ENCODE measurements at regions not wholly inside any gene's neighbourhood (a gene's known extent, or its start where the extent isn't known, plus 50 kb on each side); places are given as distances from the start of the nearest gene placed in this dataset.
"Not testable (repeated sequence)": the region's sequence is repeated elsewhere in the genome, so short reads cannot be mapped to it uniquely, and the experiment has no call there.

DNA sequence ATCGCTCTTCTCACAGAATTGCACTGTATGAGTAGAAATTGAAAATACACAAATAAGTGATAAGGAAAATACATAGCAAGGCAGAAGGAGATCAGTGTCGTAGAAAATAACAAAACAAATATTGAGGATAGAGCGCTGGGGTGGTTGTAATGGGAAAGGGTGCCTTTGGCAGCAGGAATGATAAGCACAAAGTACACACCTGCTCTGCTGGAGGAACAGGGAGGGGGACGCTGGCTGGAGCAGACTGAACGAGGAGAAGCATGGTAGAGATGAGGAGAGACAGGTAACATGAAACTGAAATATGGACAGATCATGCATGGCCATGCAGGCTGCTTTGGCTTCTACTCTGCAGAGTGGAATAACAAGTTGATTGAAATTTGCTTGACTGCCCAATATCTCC lies 181.2 kb upstream of the FSHR start:
- no peak overlapping the region for H3K27ac Mint-ChIP-seq (ENCODE audit: unreplicated experiment)
- TF ChIP-seq, protein P1, sequence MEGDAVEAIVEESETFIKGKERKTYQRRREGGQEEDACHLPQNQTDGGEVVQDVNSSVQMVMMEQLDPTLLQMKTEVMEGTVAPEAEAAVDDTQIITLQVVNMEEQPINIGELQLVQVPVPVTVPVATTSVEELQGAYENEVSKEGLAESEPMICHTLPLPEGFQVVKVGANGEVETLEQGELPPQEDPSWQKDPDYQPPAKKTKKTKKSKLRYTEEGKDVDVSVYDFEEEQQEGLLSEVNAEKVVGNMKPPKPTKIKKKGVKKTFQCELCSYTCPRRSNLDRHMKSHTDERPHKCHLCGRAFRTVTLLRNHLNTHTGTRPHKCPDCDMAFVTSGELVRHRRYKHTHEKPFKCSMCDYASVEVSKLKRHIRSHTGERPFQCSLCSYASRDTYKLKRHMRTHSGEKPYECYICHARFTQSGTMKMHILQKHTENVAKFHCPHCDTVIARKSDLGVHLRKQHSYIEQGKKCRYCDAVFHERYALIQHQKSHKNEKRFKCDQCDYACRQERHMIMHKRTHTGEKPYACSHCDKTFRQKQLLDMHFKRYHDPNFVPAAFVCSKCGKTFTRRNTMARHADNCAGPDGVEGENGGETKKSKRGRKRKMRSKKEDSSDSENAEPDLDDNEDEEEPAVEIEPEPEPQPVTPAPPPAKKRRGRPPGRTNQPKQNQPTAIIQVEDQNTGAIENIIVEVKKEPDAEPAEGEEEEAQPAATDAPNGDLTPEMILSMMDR (IDR thresholded peaks at IDR 0.05; ENCODE audit: partially characterized antibody, unreplicated experiment) = no peak
- H3K27me3 Mint-ChIP-seq (ENCODE audit: unreplicated experiment) = peaks cover 1% of the 10 kb centered on the region
- no peaks in the 10 kb centered on the region for H3K9me3 Mint-ChIP-seq (ENCODE audit: unreplicated experiment)
- no peaks in the 10 kb centered on the region for H3K36me3 Mint-ChIP-seq (ENCODE audit: unreplicated experiment)
- H3K4me3 Mint-ChIP-seq (ENCODE audit: unreplicated experiment) = no peak overlapping the region
- DNase-seq = no peak
- H3K4me1 Mint-ChIP-seq (ENCODE audit: low read depth, unreplicated experiment) = peaks cover 5% of the 10 kb centered on the region

DNA sequence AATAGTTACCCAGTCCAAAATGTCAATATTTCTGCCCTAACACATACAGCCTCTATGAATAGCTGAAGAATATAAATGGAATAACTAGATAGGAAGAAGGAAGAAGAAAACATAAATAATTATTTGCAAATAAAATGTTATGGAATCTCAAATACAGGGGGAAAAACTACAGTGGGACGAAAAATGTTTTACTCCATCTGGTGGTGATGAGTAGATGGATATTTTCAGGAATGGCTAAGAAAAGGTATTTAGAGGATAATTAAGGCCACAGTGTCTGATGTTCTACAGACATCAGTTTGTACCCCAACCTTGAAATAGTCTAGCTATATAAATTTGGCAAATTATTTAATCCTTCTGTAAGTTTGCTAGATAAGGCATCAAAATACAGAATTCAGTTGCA lies 178.1 kb upstream of the FSHR start:
- Mint-ChIP-seq H3K4me1 (ENCODE audit: low read depth, unreplicated experiment) (peaks cover 5% of the 10 kb centered on the region), H3K9me3 (ENCODE audit: unreplicated experiment) (no peaks in the 10 kb centered on the region), H3K27ac (ENCODE audit: unreplicated experiment) (no peak overlapping the region), H3K36me3 (ENCODE audit: unreplicated experiment) (no peaks in the 10 kb centered on the region), H3K4me3 (ENCODE audit: unreplicated experiment) (no peak overlapping the region), H3K27me3 (ENCODE audit: unreplicated experiment) (peaks cover 1% of the 10 kb centered on the region)
- DNase-seq = no peak
- TF ChIP-seq, protein P1 (IDR thresholded peaks at IDR 0.05; ENCODE audit: partially characterized antibody, unreplicated experiment) = no peak

DNA sequence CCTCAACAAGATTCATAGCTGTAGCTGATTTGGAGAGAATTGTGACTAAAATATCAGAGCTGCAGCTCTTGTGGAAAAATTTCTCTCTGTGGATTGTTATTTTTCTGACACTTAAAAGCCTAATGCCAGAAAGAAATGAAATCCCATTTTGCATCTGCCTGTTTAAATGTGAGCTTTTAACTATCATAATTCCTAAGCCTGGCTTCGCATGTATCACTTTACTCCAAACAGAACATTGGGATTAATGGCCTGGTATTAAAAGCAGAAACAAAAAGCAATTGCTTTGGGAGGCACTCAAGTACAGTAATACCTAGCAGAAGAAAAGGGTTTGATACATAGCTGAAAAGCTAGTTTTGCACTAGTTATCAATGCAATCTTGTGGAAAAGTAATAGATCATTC lies 164.2 kb upstream of the FSHR start:
- Mint-ChIP-seq H3K27me3 (ENCODE audit: unreplicated experiment) (no peaks in the 10 kb centered on the region), H3K9me3 (ENCODE audit: unreplicated experiment) (no peaks in the 10 kb centered on the region), H3K4me3 (ENCODE audit: unreplicated experiment) (no peak overlapping the region), H3K27ac (ENCODE audit: unreplicated experiment) (no peak overlapping the region), H3K36me3 (ENCODE audit: unreplicated experiment) (no peaks in the 10 kb centered on the region), H3K4me1 (ENCODE audit: low read depth, unreplicated experiment) (no peaks in the 10 kb centered on the region)
- DNase-seq = no peak
- TF ChIP-seq, protein P1 (IDR thresholded peaks at IDR 0.05; ENCODE audit: partially characterized antibody, unreplicated experiment) = no peak

DNA sequence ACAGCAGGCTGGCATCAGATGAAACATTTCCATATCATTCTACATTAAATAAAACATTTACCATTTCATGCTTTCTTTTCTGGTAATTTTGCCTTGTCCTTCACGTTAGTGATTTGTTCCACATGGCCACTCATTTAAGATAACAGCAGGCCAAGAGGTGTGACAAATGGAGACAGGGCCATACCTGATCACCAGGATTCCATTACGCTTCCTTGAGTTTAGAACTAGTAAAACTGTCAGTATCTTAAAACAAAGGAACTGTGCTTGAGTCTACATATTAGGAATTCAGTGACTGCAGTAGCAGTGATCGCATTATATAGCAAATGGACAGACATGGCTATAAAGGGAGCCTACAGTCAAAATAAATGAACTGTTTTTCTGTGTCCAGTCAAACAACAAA lies 155.1 kb upstream of the FSHR start:
- Mint-ChIP-seq H3K4me3 (ENCODE audit: unreplicated experiment) (no peak overlapping the region), H3K4me1 (ENCODE audit: low read depth, unreplicated experiment) (no peaks in the 10 kb centered on the region), H3K27ac (ENCODE audit: unreplicated experiment) (no peak overlapping the region), H3K9me3 (ENCODE audit: unreplicated experiment) (no peaks in the 10 kb centered on the region), H3K27me3 (ENCODE audit: unreplicated experiment) (peaks cover 4% of the 10 kb centered on the region), H3K36me3 (ENCODE audit: unreplicated experiment) (no peaks in the 10 kb centered on the region)
- no peak for DNase-seq
- TF ChIP-seq, protein P1 (IDR thresholded peaks at IDR 0.05; ENCODE audit: partially characterized antibody, unreplicated experiment) = no peak

DNA sequence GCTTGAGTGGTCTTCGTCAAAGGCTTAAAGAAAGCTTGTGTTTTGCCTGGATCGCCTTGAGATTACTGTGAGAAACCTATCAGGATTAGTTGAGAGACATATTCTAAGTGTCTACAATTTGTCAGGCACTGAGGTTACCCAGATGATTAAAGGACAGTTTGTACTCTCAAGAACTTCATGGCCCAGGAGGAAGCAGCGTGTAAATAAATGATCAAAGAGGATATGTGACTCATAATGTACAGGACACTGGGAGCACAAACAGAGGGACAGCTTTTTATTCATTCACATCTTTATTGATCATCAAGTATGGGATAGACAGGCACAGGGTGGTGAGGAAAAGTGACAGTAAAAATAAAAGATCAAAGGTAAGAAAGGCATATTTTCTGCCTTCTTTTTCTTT lies 152.6 kb upstream of the FSHR start:
- H3K36me3 Mint-ChIP-seq (ENCODE audit: unreplicated experiment) = no peaks in the 10 kb centered on the region
- peaks cover 2% of the 10 kb centered on the region for H3K9me3 Mint-ChIP-seq (ENCODE audit: unreplicated experiment)
- TF ChIP-seq, protein P1 (IDR thresholded peaks at IDR 0.05; ENCODE audit: partially characterized antibody, unreplicated experiment) = no peak
- H3K27me3 Mint-ChIP-seq (ENCODE audit: unreplicated experiment) = peaks cover 2% of the 10 kb centered on the region
- no peaks in the 10 kb centered on the region for H3K4me1 Mint-ChIP-seq (ENCODE audit: low read depth, unreplicated experiment)
- H3K27ac Mint-ChIP-seq (ENCODE audit: unreplicated experiment) = no peak overlapping the region
- H3K4me3 Mint-ChIP-seq (ENCODE audit: unreplicated experiment) = no peak overlapping the region
- no peak for DNase-seq

DNA sequence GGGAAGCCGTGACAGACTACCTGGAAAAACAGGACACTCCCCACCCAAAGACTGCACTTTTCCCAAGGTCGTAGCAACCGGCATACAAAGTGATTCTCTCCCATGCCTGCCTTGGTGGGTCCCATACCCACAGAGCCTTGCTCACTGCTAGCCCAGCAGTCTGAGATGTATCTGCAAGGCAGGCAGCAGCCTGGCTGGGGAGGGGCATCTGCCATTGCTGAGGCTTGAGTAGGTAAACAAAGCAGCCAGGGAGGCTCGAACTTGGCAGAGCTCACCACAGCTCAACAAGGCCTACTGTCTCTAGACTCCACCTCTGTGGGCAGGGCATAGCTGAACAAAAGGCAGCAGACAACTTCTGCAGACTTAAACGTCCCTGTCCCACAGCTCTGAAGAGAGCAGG lies 144.4 kb upstream of the FSHR start:
- H3K36me3 Mint-ChIP-seq (ENCODE audit: unreplicated experiment); H3K27me3 Mint-ChIP-seq (ENCODE audit: unreplicated experiment); H3K4me3 Mint-ChIP-seq (ENCODE audit: unreplicated experiment); H3K27ac Mint-ChIP-seq (ENCODE audit: unreplicated experiment); H3K4me1 Mint-ChIP-seq (ENCODE audit: low read depth, unreplicated experiment); H3K9me3 Mint-ChIP-seq (ENCODE audit: unreplicated experiment); DNase-seq: not testable (repeated sequence)

Data from glutamatergic neuron (in vitro differentiated cells).